ENCODE measurements at regions not wholly inside any gene's neighbourhood (a gene's known extent, or its start where the extent isn't known, plus 50 kb on each side); places are given as distances from the start of the nearest gene placed in this dataset.

DNA sequence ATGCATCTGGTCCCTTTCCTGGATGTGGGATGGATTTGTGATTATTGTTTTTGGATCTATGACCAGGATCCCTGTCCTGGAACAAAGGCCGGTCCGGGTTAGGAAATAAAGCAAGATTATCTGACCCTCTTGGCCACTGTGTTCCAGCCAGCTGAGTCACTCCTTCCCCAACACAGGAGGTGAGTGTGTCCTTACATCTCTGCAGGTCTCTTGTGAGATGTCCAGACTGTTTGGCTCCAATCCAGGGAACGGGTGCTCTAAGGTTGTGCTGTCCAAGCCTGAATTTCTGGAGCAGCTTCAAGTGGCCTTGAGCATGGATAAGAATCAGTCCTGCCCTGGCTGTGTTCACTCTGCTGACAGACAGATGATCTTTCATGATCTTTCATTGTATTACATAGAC, 136.5 kb upstream of the CCL2 start:
- Histone ChIP-seq H3K9ac (ENCODE audit: insufficient read depth, low read length) (no peak overlapping the region), H3K27me3 (ENCODE audit: control insufficient read depth, insufficient read depth, low read length) (no peaks in the 10 kb centered on the region), H3K4me2 (ENCODE audit: extremely low read depth, insufficient read depth, low read length) (no peak overlapping the region), H3K27ac (ENCODE audit: insufficient read depth, low read length) (no peak overlapping the region), H2AFZ (ENCODE audit: low read length) (no peak overlapping the region), H4K20me1 (ENCODE audit: control insufficient read depth, extremely low read depth, insufficient read depth, low read length) (no peaks in the 10 kb centered on the region), H3K79me2 (ENCODE audit: control insufficient read depth, insufficient read depth, low read length) (no peaks in the 10 kb centered on the region), H3K4me3 (replicated peaks in 1 of 4; ENCODE audit: control extremely low read depth in 1 of 4, insufficient read depth in 1 of 4, low read depth in 3 of 4, low read length in 4 of 4) (no peak overlapping the region), H3K36me3 (ENCODE audit: control insufficient read depth, insufficient read depth, low read length) (no peaks in the 10 kb centered on the region), H3K9me3 (ENCODE audit: control insufficient read depth, insufficient read depth, low read depth, low read length) (no peaks in the 10 kb centered on the region), H3K4me1 (ENCODE audit: control insufficient read depth, extremely low read depth, insufficient read depth, low read length) (no peaks in the 10 kb centered on the region)
- no peak for DNase-seq (ENCODE audit: low read depth in 2 of 2)
- TF ChIP-seq EZH2 (IDR thresholded peaks at IDR 0.05; ENCODE audit: low read length, missing control alignments): no peak
- TF ChIP-seq, protein P1, sequence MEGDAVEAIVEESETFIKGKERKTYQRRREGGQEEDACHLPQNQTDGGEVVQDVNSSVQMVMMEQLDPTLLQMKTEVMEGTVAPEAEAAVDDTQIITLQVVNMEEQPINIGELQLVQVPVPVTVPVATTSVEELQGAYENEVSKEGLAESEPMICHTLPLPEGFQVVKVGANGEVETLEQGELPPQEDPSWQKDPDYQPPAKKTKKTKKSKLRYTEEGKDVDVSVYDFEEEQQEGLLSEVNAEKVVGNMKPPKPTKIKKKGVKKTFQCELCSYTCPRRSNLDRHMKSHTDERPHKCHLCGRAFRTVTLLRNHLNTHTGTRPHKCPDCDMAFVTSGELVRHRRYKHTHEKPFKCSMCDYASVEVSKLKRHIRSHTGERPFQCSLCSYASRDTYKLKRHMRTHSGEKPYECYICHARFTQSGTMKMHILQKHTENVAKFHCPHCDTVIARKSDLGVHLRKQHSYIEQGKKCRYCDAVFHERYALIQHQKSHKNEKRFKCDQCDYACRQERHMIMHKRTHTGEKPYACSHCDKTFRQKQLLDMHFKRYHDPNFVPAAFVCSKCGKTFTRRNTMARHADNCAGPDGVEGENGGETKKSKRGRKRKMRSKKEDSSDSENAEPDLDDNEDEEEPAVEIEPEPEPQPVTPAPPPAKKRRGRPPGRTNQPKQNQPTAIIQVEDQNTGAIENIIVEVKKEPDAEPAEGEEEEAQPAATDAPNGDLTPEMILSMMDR (conservative IDR thresholded peaks at IDR 0.05 in 1 of 2, IDR thresholded peaks at IDR 0.05 in 1 of 2; ENCODE audit: low read depth in 1 of 2, low read length in 2 of 2): no peak

DNA sequence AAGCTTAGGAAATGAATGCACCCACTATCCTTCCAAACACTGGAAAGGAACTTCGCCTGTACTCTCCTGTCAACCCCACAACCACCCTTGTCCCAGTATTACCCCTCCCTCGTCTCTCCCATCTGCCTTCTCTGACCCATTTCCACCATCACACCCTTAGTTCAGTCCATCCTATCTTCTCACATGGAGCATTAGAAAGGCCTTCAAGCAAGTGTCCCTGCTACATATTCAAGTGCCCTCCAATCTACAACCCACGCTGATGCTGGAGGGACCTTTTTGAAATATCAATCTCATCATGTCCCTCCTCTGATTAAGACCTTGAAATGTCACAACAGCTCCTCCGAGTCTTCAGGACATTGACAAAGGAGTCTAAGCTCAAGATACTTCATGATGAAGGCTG, 133.8 kb upstream of the CCL2 start:
- no peak overlapping the region for H3K9ac ChIP-seq (ENCODE audit: insufficient read depth, low read length)
- H3K9me3 ChIP-seq (ENCODE audit: control insufficient read depth, insufficient read depth, low read depth, low read length): no peaks in the 10 kb centered on the region
- DNase-seq (ENCODE audit: low read depth in 2 of 2): no peak
- H3K27ac ChIP-seq (ENCODE audit: insufficient read depth, low read length): no peak overlapping the region
- H3K4me2 ChIP-seq (ENCODE audit: extremely low read depth, insufficient read depth, low read length): no peak overlapping the region
- H3K4me1 ChIP-seq (ENCODE audit: control insufficient read depth, extremely low read depth, insufficient read depth, low read length): no peaks in the 10 kb centered on the region
- no peak for TF ChIP-seq EZH2 (IDR thresholded peaks at IDR 0.05; ENCODE audit: low read length, missing control alignments)
- no peaks in the 10 kb centered on the region for H3K36me3 ChIP-seq (ENCODE audit: control insufficient read depth, insufficient read depth, low read length)
- H3K4me3 ChIP-seq (replicated peaks in 1 of 4; ENCODE audit: control extremely low read depth in 1 of 4, insufficient read depth in 1 of 4, low read depth in 3 of 4, low read length in 4 of 4): no peak overlapping the region
- H3K27me3 ChIP-seq (ENCODE audit: control insufficient read depth, insufficient read depth, low read length): no peaks in the 10 kb centered on the region
- H4K20me1 ChIP-seq (ENCODE audit: control insufficient read depth, extremely low read depth, insufficient read depth, low read length): no peaks in the 10 kb centered on the region
- no peak overlapping the region for H2AFZ ChIP-seq (ENCODE audit: low read length)
- no peaks in the 10 kb centered on the region for H3K79me2 ChIP-seq (ENCODE audit: control insufficient read depth, insufficient read depth, low read length)

DNA sequence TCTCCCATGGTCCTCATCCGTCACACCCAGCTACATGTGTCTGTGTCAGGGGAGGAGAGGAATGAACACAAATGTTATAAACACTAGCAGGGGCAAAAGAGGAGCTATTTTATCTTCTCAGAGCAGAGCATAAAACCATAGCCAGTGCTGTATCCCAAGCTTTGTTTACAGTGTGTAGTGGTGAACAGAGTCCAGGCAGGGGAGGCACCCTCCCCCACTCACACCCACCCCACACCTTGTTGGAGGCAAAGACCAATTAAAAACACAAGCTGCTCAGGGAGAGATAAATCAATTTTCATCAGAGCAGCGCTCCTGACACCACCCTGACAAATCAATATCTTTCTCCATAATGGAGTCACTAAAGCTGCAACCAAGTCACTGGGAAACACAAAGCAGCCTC, 132.6 kb upstream of the CCL2 start:
- H3K9me3 ChIP-seq (ENCODE audit: control insufficient read depth, insufficient read depth, low read depth, low read length): no peaks in the 10 kb centered on the region
- no peak overlapping the region for H3K9ac ChIP-seq (ENCODE audit: insufficient read depth, low read length)
- no peaks in the 10 kb centered on the region for H3K36me3 ChIP-seq (ENCODE audit: control insufficient read depth, insufficient read depth, low read length)
- no peak overlapping the region for H3K27ac ChIP-seq (ENCODE audit: insufficient read depth, low read length)
- no peak overlapping the region for H2AFZ ChIP-seq (ENCODE audit: low read length)
- no peak for DNase-seq (ENCODE audit: low read depth in 2 of 2)
- no peaks in the 10 kb centered on the region for H3K27me3 ChIP-seq (ENCODE audit: control insufficient read depth, insufficient read depth, low read length)
- H3K4me3 ChIP-seq (replicated peaks in 1 of 4; ENCODE audit: control extremely low read depth in 1 of 4, insufficient read depth in 1 of 4, low read depth in 3 of 4, low read length in 4 of 4): no peak overlapping the region
- H3K79me2 ChIP-seq (ENCODE audit: control insufficient read depth, insufficient read depth, low read length): no peaks in the 10 kb centered on the region
- TF ChIP-seq, protein P1 (conservative IDR thresholded peaks at IDR 0.05 in 1 of 2, IDR thresholded peaks at IDR 0.05 in 1 of 2; ENCODE audit: low read depth in 1 of 2, low read length in 2 of 2): no peak
- no peak for TF ChIP-seq EZH2 (IDR thresholded peaks at IDR 0.05; ENCODE audit: low read length, missing control alignments)
- H3K4me2 ChIP-seq (ENCODE audit: extremely low read depth, insufficient read depth, low read length): no peak overlapping the region
- H4K20me1 ChIP-seq (ENCODE audit: control insufficient read depth, extremely low read depth, insufficient read depth, low read length): no peaks in the 10 kb centered on the region
- no peaks in the 10 kb centered on the region for H3K4me1 ChIP-seq (ENCODE audit: control insufficient read depth, extremely low read depth, insufficient read depth, low read length)

Data from fibroblast of lung (primary cell).